Body of pancreas (tissue), 4 donors: ENCODE measurements at regions not wholly inside any gene's neighbourhood (a gene's known extent, or its start where the extent isn't known, plus 50 kb on each side); places are given as distances from the start of the nearest gene placed in this dataset.

ENCODE experiments used
- CTCF ChIP-seq, 7 experiments: fragments of 450-650 bp in 4 of 7; fragments of 200-600 bp in 3 of 7; sonication (generic) in 3 of 7; IDR thresholded peaks; one replicate each; pipeline ENCODE4 v1.5.1; 2016 to 2019; ENCODE audit warnings: antibody characterized with exemption in 7 of 7
- POLR2A ChIP-seq, 3 donors: fragments of 450-650 bp; IDR thresholded peaks; one replicate each; pipeline ENCODE4 v1.6.1; 2016; ENCODE audit warnings: antibody characterized with exemption in 3 of 3, mild to moderate bottlenecking in 2 of 3

GRCh38 chr6:130534627-130535026 is 168.8 kb downstream of the TMEM200A start:
- TF ChIP-seq CTCF (IDR thresholded peaks at IDR 0.05) (no peak), POLR2A (IDR thresholded peaks at IDR 0.05) (no peak)
